Prostate gland (tissue), 2 donors: ENCODE measurements at regions not wholly inside any gene's neighbourhood (a gene's known extent, or its start where the extent isn't known, plus 50 kb on each side); places are given as distances from the start of the nearest gene placed in this dataset.
"Not testable (repeated sequence)": the region's sequence is repeated elsewhere in the genome, so short reads cannot be mapped to it uniquely, and the experiment has no call there.

Source experiments
- DNase-seq: peaks from one replicate; pipeline ENCODE4 v3.0.0-alpha.2; 2019; ENCODE audit warnings: low spot score
- H3K27ac ChIP-seq, 2 donors: fragments of 200-600 bp; sonication (generic); 2 replicates each; pipeline ENCODE4 v1.5.1; 2017 to 2019
- H3K27me3 ChIP-seq: fragments of 200-600 bp; sonication (generic); replicated peaks from 2 replicates; pipeline ENCODE4 v1.5.1; 2019; ENCODE audit not compliant: insufficient read depth
- H3K36me3 ChIP-seq, 2 donors: fragments of 200-600 bp; sonication (generic); 1 replicate in 1 of 2; 2 replicates in 1 of 2; pipeline versions ENCODE4 v1.5.1 to v1.8.1; 2017 to 2019
- H3K4me1 ChIP-seq: fragments of 200-600 bp; sonication (generic); replicated peaks from 2 replicates; pipeline ENCODE4 v1.5.1; 2019
- H3K4me3 ChIP-seq, 2 donors: fragments of 200-600 bp; sonication (generic); 2 replicates each; pipeline ENCODE4 v1.5.1; 2017 to 2019
- H3K9me3 ChIP-seq: fragments of 200-600 bp; sonication (generic); 2 replicates; pipeline ENCODE4 v1.5.1; 2017
- CTCF ChIP-seq, 4 experiments: fragments of 200-600 bp in 2 of 4; fragments of 450-650 bp in 2 of 4; sonication (generic) in 2 of 4; IDR thresholded peaks; 1 replicate in 3 of 4; 2 replicates in 1 of 4; pipeline ENCODE4 v1.5.1; 2016 to 2019; ENCODE audit warnings: antibody characterized with exemption in 4 of 4, mild to moderate bottlenecking in 2 of 4, moderate library complexity in 2 of 4
- POLR2A ChIP-seq: fragments of 450-650 bp; IDR thresholded peaks from one replicate; pipeline ENCODE4 v1.6.1; 2016; ENCODE audit warnings: antibody characterized with exemption, mild to moderate bottlenecking
- POLR2AphosphoS5 ChIP-seq: sonication (generic); formaldehyde crosslinking; IDR thresholded peaks from one replicate; pipeline ENCODE4 v1.6.1; 2017; ENCODE audit warnings: antibody characterized with exemption
- WGBS: methylation state at CpG from one replicate; pipeline ENCODE4 v1.1.5; 2018; 5-methylcytosine and 5-hydroxymethylcytosine counted together
- intact Hi-C: fragments of 100-400 bp; cut with DNase I; formaldehyde crosslinking; loops from one replicate; pipeline ENCODE4 v1.14.2; 2022

- intact Hi-C loops = no loop called here
- WGBS = 88% methylated on average over 7 of the region's 7 CpGs
- no peaks in the 10 kb centered on the region for H3K9me3 ChIP-seq
Measured at GRCh38 chr2:55772109-55772980, 78.7 kb upstream of the PNPT1 start.

GRCh38 chr2:55771612-55772011, 78.0 kb upstream of the PNPT1 start:
- peak in 3 of 4 experiments; percentile 47 to 73 (median 69) for TF ChIP-seq CTCF (IDR thresholded peaks at IDR 0.05)
- TF ChIP-seq POLR2AphosphoS5 = no peak
- no peak for TF ChIP-seq POLR2A
- H3K27ac ChIP-seq = no peak overlapping the region
- DNase-seq = no peak
- no peak overlapping the region for H3K4me3 ChIP-seq
- H3K4me1 ChIP-seq = no peaks in the 10 kb centered on the region
- WGBS = 8% methylated on average over 2 of the region's 2 CpGs
- no peaks in the 10 kb centered on the region for H3K36me3 ChIP-seq
- intact Hi-C loops = loop anchor here (2.0 kb wide), 1 partner anchor 189 kb away; no protein-coding TSS in a partner anchor
- H3K27me3 ChIP-seq = no peaks in the 10 kb centered on the region
- no peaks in the 10 kb centered on the region for H3K9me3 ChIP-seq

More at GRCh38 chr2:55772109-55772980, 78.7 kb upstream of the PNPT1 start:
- no peak for TF ChIP-seq POLR2AphosphoS5
- TF ChIP-seq POLR2A = no peak
- TF ChIP-seq CTCF (IDR thresholded peaks at IDR 0.05) = no peak
- Histone ChIP-seq H3K4me1 (no peaks in the 10 kb centered on the region), H3K27ac (no peak overlapping the region), H3K4me3 (no peak overlapping the region), H3K27me3 (no peaks in the 10 kb centered on the region), H3K36me3 (no peaks in the 10 kb centered on the region)
- DNase-seq = no peak

GRCh38 chr2:55768991-55769390, 75.3 kb upstream of the PNPT1 start:
- TF ChIP-seq POLR2A (no peak), CTCF (IDR thresholded peaks at IDR 0.05) (no peak), POLR2AphosphoS5 (no peak)
- Histone ChIP-seq H3K4me3 (no peak overlapping the region), H3K9me3 (no peaks in the 10 kb centered on the region), H3K27me3 (no peaks in the 10 kb centered on the region), H3K36me3 (no peaks in the 10 kb centered on the region), H3K4me1 (no peaks in the 10 kb centered on the region), H3K27ac (no peak overlapping the region)
- intact Hi-C loops = loop anchor here (10.0 kb wide), 1 partner anchor 236 kb away; no protein-coding TSS in a partner anchor
- no peak for DNase-seq
- 46% methylated on average over 2 of the region's 2 CpGs for WGBS

GRCh38 chr2:55766947-55767346, 73.3 kb upstream of the PNPT1 start:
- H3K36me3 ChIP-seq = no peaks in the 10 kb centered on the region
- H3K4me3 ChIP-seq = no peak overlapping the region
- H3K27me3 ChIP-seq = no peaks in the 10 kb centered on the region
- no peaks in the 10 kb centered on the region for H3K9me3 ChIP-seq
- TF ChIP-seq POLR2A (no peak), CTCF (IDR thresholded peaks at IDR 0.05) (no peak), POLR2AphosphoS5 (no peak)
- intact Hi-C loops = loop anchor here (10.0 kb wide), 1 partner anchor 238 kb away; no protein-coding TSS in a partner anchor
- DNase-seq = no peak
- H3K27ac ChIP-seq = no peak overlapping the region
- no peaks in the 10 kb centered on the region for H3K4me1 ChIP-seq

- not testable (repeated sequence) for H3K4me3 ChIP-seq, DNase-seq, H3K9me3 ChIP-seq, H3K27me3 ChIP-seq, H3K36me3 ChIP-seq, H3K27ac ChIP-seq, H3K4me1 ChIP-seq
- intact Hi-C loops = loop anchor here (10.0 kb wide), 1 partner anchor 239 kb away; no protein-coding TSS in a partner anchor
- 50% methylated on average over 2 of the region's 2 CpGs for WGBS
Measured at GRCh38 chr2:55765708-55766107, 72.1 kb upstream of the PNPT1 start.
